ENCODE measurements at regions not wholly inside any gene's neighbourhood (a gene's known extent, or its start where the extent isn't known, plus 50 kb on each side); places are given as distances from the start of the nearest gene placed in this dataset.

- DNase-seq (ENCODE audit: low read depth in 2 of 3, low spot score in 2 of 3): no peak
Measured at GRCh38 chr6:12576389-12576788, 140.2 kb upstream of the PHACTR1 start.

GRCh38 chr6:12577124-12577850 lies 139.3 kb upstream of the PHACTR1 start:
- DNase-seq (ENCODE audit: low read depth in 2 of 3, low spot score in 2 of 3): no peak

- no peak for DNase-seq (ENCODE audit: low read depth in 2 of 3, low spot score in 2 of 3)
Measured at GRCh38 chr6:12578097-12578496, 138.5 kb upstream of the PHACTR1 start.

- DNase-seq (ENCODE audit: low read depth in 2 of 3, low spot score in 2 of 3): no peak
Measured at GRCh38 chr6:12578751-12579150, 137.8 kb upstream of the PHACTR1 start.

GRCh38 chr6:12580290-12580689 lies 136.3 kb upstream of the PHACTR1 start:
- no peak for DNase-seq (ENCODE audit: low read depth in 2 of 3, low spot score in 2 of 3)

- DNase-seq (ENCODE audit: low read depth in 2 of 3, low spot score in 2 of 3): peak in 1 of 3 donors; percentile 14
Measured at GRCh38 chr6:12582421-12583110, 134.0 kb upstream of the PHACTR1 start.

- no peak for DNase-seq (ENCODE audit: low read depth in 2 of 3, low spot score in 2 of 3)
Measured at GRCh38 chr6:12584631-12585405, 131.7 kb upstream of the PHACTR1 start.

- DNase-seq (ENCODE audit: low read depth in 2 of 3, low spot score in 2 of 3): no peak
Measured at GRCh38 chr6:12585497-12585958, 131.0 kb upstream of the PHACTR1 start.

- peak in 1 of 3 donors; percentile 45 for DNase-seq (ENCODE audit: low read depth in 2 of 3, low spot score in 2 of 3)
Measured at GRCh38 chr6:12586721-12587480, 129.7 kb upstream of the PHACTR1 start.

- DNase-seq (ENCODE audit: low read depth in 2 of 3, low spot score in 2 of 3): no peak
Measured at GRCh38 chr6:12590901-12591300, 125.7 kb upstream of the PHACTR1 start.

GRCh38 chr6:12592634-12593033 lies 123.9 kb upstream of the PHACTR1 start:
- no peak for DNase-seq (ENCODE audit: low read depth in 2 of 3, low spot score in 2 of 3)

- no peak for DNase-seq (ENCODE audit: low read depth in 2 of 3, low spot score in 2 of 3)
Measured at GRCh38 chr6:12593771-12594529, 122.6 kb upstream of the PHACTR1 start.

GRCh38 chr6:12594530-12594893 lies 122.1 kb upstream of the PHACTR1 start:
- no peak for DNase-seq (ENCODE audit: low read depth in 2 of 3, low spot score in 2 of 3)

GRCh38 chr6:12595161-12595811 lies 121.3 kb upstream of the PHACTR1 start:
- DNase-seq (ENCODE audit: low read depth in 2 of 3, low spot score in 2 of 3): peak in 1 of 3 donors; percentile 46

- DNase-seq (ENCODE audit: low read depth in 2 of 3, low spot score in 2 of 3): no peak
Measured at GRCh38 chr6:12596731-12597130, 119.8 kb upstream of the PHACTR1 start.

- no peak for DNase-seq (ENCODE audit: low read depth in 2 of 3, low spot score in 2 of 3)
Measured at GRCh38 chr6:12598919-12599318, 117.6 kb upstream of the PHACTR1 start.

GRCh38 chr6:12601881-12602280 lies 114.7 kb upstream of the PHACTR1 start:
- DNase-seq (ENCODE audit: low read depth in 2 of 3, low spot score in 2 of 3): no peak

GRCh38 chr6:12602342-12602741 lies 114.2 kb upstream of the PHACTR1 start:
- DNase-seq (ENCODE audit: low read depth in 2 of 3, low spot score in 2 of 3): no peak

- peak in 2 of 3 donors; percentile 34 to 64 for DNase-seq (ENCODE audit: low read depth in 2 of 3, low spot score in 2 of 3)
Measured at GRCh38 chr6:12602951-12603672, 113.5 kb upstream of the PHACTR1 start.

All from hematopoietic multipotent progenitor cell (in vitro differentiated cells).